ENCODE measurements at regions not wholly inside any gene's neighbourhood (a gene's known extent, or its start where the extent isn't known, plus 50 kb on each side); places are given as distances from the start of the nearest gene placed in this dataset.

DNA sequence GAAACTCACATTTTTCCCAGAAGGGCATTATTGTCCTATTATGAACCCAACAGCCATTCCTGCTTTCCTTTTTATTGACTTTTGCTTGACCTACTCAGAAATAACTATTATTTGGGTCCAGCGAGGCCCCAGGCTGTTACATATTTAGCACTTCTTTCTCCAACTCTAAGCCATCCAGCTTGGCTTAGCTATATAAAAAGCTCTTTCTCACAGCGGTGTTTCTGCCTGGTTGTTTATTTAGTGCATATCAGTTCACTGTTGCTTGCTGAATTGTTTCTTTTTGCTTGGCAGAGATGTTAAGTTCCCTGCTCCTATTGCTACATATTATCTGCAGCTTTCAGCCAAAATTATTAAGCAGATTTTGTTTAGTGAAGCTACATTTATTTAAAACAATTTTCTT is 1156.8 kb upstream of the SEMA6A start:
- TF ChIP-seq CTCF (IDR thresholded peaks at IDR 0.05) (no peak), POLR2A (IDR thresholded peaks at IDR 0.05) (no peak)
